ENCODE measurements at regions not wholly inside any gene's neighbourhood (a gene's known extent, or its start where the extent isn't known, plus 50 kb on each side); places are given as distances from the start of the nearest gene placed in this dataset.

DNA sequence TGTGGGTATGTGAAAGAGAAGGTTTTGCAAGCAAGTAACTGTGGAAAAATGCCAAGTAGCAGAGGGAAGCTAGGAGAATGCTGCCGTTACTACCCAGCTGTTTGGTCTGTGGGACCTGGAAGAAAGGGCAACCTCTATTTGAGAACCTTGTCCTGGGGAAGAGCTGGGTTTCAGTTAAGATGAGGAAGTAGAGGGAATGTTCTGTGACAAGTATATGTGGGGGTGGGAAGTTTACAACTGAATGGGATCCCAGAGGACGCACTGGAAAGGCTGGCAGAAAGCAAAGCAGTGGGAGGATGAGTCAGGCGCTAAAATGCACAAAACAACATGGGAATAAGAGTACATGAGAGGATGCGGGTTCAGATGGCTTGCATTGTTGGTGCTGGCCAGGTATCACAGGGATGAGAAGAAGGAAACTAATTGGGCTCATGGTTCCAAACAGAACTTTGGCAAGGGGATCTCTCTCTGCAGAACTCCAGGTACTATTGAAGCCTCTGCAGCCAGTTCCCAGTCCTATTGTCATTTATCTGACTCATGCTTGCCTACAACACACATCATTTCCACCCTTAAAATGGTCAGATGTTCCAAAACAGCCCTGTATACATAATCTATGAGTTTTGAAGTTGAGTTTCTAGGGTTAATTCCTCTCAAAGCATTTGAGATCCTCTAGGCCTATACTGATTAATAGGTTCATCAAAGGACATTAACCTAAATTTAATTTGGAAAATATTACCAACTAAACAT, 88.5 kb upstream of the VAV3 start:
- H3K9me3 ChIP-seq (ENCODE audit: control insufficient read depth, insufficient read depth, low read length): no peaks in the 10 kb centered on the region
- H4K91ac ChIP-seq (ENCODE audit: insufficient read depth, low read depth, low read length): no peak overlapping the region
- H2BK5ac ChIP-seq (ENCODE audit: low read depth, low read length, poor library complexity, severe bottlenecking): no peak overlapping the region
- no peak overlapping the region for H3K9ac ChIP-seq (ENCODE audit: low read depth, low read length)
- dilution Hi-C loops (cut with HindIII; ENCODE audit: low sequenced_read_pairs, unreplicated experiment): no loop called here
- H2AFZ ChIP-seq (replicated peaks; ENCODE audit: low read length, poor library complexity): no peak overlapping the region
- no peaks in the 10 kb centered on the region for H3K79me1 ChIP-seq (ENCODE audit: low read depth in 1 of 2, low read length in 2 of 2)
- H3K4ac ChIP-seq (ENCODE audit: low read depth, low read length): no peak overlapping the region
- H3K4me1 ChIP-seq (ENCODE audit: control insufficient read depth, insufficient read depth, low read length): no peaks in the 10 kb centered on the region
- no peak overlapping the region for H2BK120ac ChIP-seq (ENCODE audit: low read depth, low read length)
- no peak overlapping the region for H3K56ac ChIP-seq (ENCODE audit: extremely low read depth, insufficient read depth, low read length)
- ATAC-seq (ENCODE audit: low read depth): no peak
- BruUV-seq (replicated peaks): no TSS peak
- H2AK9ac ChIP-seq (replicated peaks; ENCODE audit: low read depth, low read length, poor library complexity): no peak overlapping the region
- H3K27me3 ChIP-seq (ENCODE audit: control insufficient read depth, insufficient read depth, low read length): no peaks in the 10 kb centered on the region
- H3K23ac ChIP-seq (ENCODE audit: low read depth, low read length): no peak overlapping the region
- in situ Hi-C loops (cut with MboI; ENCODE audit: low sequenced_read_pairs): no loop called here
- no peaks in the 10 kb centered on the region for H3K9me1 ChIP-seq (ENCODE audit: insufficient read depth, low read length)
- no peak overlapping the region for H3K4me3 ChIP-seq (ENCODE audit: insufficient read depth, low read depth, low read length)
- no peak overlapping the region for H3K27ac ChIP-seq (ENCODE audit: insufficient read depth, low read length)
- CTCF ChIA-PET: no interaction called here
- no peak overlapping the region for H3K18ac ChIP-seq (ENCODE audit: low read depth, low read length)
- H4K8ac ChIP-seq (ENCODE audit: low read depth in 2 of 2, low read length in 2 of 2): no peak overlapping the region
- H3K36me3 ChIP-seq (ENCODE audit: control insufficient read depth, insufficient read depth, low read length): no peaks in the 10 kb centered on the region
- intact Hi-C loops (cut with micrococcal nuclease): no loop called here
- H4K20me1 ChIP-seq (ENCODE audit: insufficient read depth, low read length): no peaks in the 10 kb centered on the region
- H2BK20ac ChIP-seq (ENCODE audit: low read depth, low read length): no peak overlapping the region
- no peak overlapping the region for H4K5ac ChIP-seq (ENCODE audit: low read depth, low read length)
- TF ChIP-seq MAZ (IDR thresholded peaks at IDR 0.05; ENCODE audit: borderline replicate concordance, low read depth, low read length): no peak
- TF ChIP-seq RFX5 (IDR thresholded peaks at IDR 0.05; ENCODE audit: low read depth, low read length): no peak
- no peak for TF ChIP-seq CEBPB (IDR thresholded peaks at IDR 0.05; ENCODE audit: low read depth, low read length)
- DNase-seq: peak; percentile 2
- no peak overlapping the region for H3K14ac ChIP-seq (replicated peaks; ENCODE audit: low read depth, low read length)
- H3K4me2 ChIP-seq (ENCODE audit: low read depth, low read length): no peak overlapping the region
- H2BK15ac ChIP-seq (ENCODE audit: low read depth, low read length): no peak overlapping the region
- H2AK5ac ChIP-seq (ENCODE audit: low read depth, low read length): no peak overlapping the region
- WGBS, 2 experiments (ENCODE audit: extremely low coverage in 2 of 2, insufficient read length in 1 of 2): 75% methylated on average over 2 of the region's 4 CpGs; no CpG with 5 or more reads in 1 of the 2 experiments
- POLR2A ChIA-PET (ENCODE audit: unreplicated experiment): no interaction called here
